ENCODE measurements at regions not wholly inside any gene's neighbourhood (a gene's known extent, or its start where the extent isn't known, plus 50 kb on each side); places are given as distances from the start of the nearest gene placed in this dataset.

DNA sequence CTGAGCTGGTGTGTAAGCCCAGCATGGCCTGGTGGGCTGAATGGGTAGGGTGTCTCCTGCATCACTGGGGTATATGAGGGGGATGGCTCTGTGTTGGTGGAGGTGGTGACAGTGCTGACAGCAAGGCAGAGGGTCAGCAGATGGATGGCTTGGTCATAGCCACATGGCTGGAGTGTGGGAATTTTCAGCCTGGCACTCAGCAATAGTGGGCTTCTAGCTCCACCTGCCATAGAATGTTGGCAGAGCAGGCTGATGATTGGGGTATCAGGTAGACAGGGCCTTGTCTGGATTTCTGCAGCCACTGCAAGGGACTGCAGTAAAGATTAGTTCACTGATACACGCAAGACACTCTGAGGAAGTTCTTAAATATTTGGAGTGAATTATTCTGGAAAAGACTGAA lies 137.5 kb upstream of the BACH2 start:
- H4K20me1 ChIP-seq (replicated peaks; ENCODE audit: insufficient read depth) = no peaks in the 10 kb centered on the region
- H3K9me3 Mint-ChIP-seq = peaks cover 37% of the 10 kb centered on the region
- H3K79me2 ChIP-seq (replicated peaks; ENCODE audit: insufficient read depth) = no peaks in the 10 kb centered on the region
- no peaks in the 10 kb centered on the region for H3K27me3 ChIP-seq (ENCODE audit: insufficient read depth)
- no peak overlapping the region for H3K4me2 ChIP-seq
- ATAC-seq = peak; percentile 32; the same call in 2 of the 3 replicates
- H3K4me3 Mint-ChIP-seq = no peak overlapping the region
- H3K27me3 Mint-ChIP-seq (ENCODE audit: insufficient read depth, low read depth, poor library complexity) = peaks cover 7% of the 10 kb centered on the region
- no peak overlapping the region for H3K27ac ChIP-seq (ENCODE audit: low read depth)
- no peak for DNase-seq (ENCODE audit: low spot score)
- no peaks in the 10 kb centered on the region; the same call in 1 of the 2 replicates for H3K9me2 ChIP-seq (ENCODE audit: insufficient read depth)
- H3K36me3 ChIP-seq (ENCODE audit: insufficient read depth) = peaks cover 5% of the 10 kb centered on the region; the same call in 1 of the 2 replicates
- peaks cover 27% of the 10 kb centered on the region for H3K4me1 Mint-ChIP-seq
- peaks cover 27% of the 10 kb centered on the region for H3K36me3 Mint-ChIP-seq (ENCODE audit: low read depth)
- TF ChIP-seq CREB1 (CRISPR knock-in tag; IDR thresholded peaks at IDR 0.05; ENCODE audit: low read depth) = no peak
- no peak for TF ChIP-seq ZNF114 (CRISPR knock-in tag; IDR thresholded peaks at IDR 0.05)
- no peak for TF ChIP-seq ZNF331 (CRISPR knock-in tag; IDR thresholded peaks at IDR 0.05; ENCODE audit: low read depth)
- TF ChIP-seq, protein P1, sequence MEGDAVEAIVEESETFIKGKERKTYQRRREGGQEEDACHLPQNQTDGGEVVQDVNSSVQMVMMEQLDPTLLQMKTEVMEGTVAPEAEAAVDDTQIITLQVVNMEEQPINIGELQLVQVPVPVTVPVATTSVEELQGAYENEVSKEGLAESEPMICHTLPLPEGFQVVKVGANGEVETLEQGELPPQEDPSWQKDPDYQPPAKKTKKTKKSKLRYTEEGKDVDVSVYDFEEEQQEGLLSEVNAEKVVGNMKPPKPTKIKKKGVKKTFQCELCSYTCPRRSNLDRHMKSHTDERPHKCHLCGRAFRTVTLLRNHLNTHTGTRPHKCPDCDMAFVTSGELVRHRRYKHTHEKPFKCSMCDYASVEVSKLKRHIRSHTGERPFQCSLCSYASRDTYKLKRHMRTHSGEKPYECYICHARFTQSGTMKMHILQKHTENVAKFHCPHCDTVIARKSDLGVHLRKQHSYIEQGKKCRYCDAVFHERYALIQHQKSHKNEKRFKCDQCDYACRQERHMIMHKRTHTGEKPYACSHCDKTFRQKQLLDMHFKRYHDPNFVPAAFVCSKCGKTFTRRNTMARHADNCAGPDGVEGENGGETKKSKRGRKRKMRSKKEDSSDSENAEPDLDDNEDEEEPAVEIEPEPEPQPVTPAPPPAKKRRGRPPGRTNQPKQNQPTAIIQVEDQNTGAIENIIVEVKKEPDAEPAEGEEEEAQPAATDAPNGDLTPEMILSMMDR (conservative IDR thresholded peaks at IDR 0.05; ENCODE audit: low read depth in 2 of 2) = peak in 1 of 2 experiments; percentile 65
- TF ChIP-seq EZH2phosphoT487 (IDR thresholded peaks at IDR 0.05; ENCODE audit: unreplicated experiment) = no peak
- no peak for TF ChIP-seq POLR2AphosphoS5 (IDR thresholded peaks at IDR 0.05; ENCODE audit: low read depth)
- TF ChIP-seq, protein P2, sequence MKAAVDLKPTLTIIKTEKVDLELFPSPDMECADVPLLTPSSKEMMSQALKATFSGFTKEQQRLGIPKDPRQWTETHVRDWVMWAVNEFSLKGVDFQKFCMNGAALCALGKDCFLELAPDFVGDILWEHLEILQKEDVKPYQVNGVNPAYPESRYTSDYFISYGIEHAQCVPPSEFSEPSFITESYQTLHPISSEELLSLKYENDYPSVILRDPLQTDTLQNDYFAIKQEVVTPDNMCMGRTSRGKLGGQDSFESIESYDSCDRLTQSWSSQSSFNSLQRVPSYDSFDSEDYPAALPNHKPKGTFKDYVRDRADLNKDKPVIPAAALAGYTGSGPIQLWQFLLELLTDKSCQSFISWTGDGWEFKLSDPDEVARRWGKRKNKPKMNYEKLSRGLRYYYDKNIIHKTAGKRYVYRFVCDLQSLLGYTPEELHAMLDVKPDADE (IDR thresholded peaks at IDR 0.05) = no peak
- TF ChIP-seq STAT1 (IDR thresholded peaks at IDR 0.05; ENCODE audit: unreplicated experiment) = no peak
- H3K4me3 ChIP-seq = no peak overlapping the region
- no peak overlapping the region for H3K27ac Mint-ChIP-seq
- no peaks in the 10 kb centered on the region for H3F3A ChIP-seq (replicated peaks; ENCODE audit: low read depth)
- peaks cover 35% of the 10 kb centered on the region for H3K4me1 ChIP-seq (ENCODE audit: insufficient read depth)
- H2AFZ ChIP-seq = no peak overlapping the region

GRCh38 chr6:90432937-90433336 lies 136.3 kb upstream of the BACH2 start:
- no peak for ATAC-seq
- H3K9me2 ChIP-seq (ENCODE audit: insufficient read depth) = no peaks in the 10 kb centered on the region; the same call in 1 of the 2 replicates
- TF ChIP-seq JUNB (IDR thresholded peaks at IDR 0.05; ENCODE audit: unreplicated experiment) = no peak
- TF ChIP-seq, protein P3, sequence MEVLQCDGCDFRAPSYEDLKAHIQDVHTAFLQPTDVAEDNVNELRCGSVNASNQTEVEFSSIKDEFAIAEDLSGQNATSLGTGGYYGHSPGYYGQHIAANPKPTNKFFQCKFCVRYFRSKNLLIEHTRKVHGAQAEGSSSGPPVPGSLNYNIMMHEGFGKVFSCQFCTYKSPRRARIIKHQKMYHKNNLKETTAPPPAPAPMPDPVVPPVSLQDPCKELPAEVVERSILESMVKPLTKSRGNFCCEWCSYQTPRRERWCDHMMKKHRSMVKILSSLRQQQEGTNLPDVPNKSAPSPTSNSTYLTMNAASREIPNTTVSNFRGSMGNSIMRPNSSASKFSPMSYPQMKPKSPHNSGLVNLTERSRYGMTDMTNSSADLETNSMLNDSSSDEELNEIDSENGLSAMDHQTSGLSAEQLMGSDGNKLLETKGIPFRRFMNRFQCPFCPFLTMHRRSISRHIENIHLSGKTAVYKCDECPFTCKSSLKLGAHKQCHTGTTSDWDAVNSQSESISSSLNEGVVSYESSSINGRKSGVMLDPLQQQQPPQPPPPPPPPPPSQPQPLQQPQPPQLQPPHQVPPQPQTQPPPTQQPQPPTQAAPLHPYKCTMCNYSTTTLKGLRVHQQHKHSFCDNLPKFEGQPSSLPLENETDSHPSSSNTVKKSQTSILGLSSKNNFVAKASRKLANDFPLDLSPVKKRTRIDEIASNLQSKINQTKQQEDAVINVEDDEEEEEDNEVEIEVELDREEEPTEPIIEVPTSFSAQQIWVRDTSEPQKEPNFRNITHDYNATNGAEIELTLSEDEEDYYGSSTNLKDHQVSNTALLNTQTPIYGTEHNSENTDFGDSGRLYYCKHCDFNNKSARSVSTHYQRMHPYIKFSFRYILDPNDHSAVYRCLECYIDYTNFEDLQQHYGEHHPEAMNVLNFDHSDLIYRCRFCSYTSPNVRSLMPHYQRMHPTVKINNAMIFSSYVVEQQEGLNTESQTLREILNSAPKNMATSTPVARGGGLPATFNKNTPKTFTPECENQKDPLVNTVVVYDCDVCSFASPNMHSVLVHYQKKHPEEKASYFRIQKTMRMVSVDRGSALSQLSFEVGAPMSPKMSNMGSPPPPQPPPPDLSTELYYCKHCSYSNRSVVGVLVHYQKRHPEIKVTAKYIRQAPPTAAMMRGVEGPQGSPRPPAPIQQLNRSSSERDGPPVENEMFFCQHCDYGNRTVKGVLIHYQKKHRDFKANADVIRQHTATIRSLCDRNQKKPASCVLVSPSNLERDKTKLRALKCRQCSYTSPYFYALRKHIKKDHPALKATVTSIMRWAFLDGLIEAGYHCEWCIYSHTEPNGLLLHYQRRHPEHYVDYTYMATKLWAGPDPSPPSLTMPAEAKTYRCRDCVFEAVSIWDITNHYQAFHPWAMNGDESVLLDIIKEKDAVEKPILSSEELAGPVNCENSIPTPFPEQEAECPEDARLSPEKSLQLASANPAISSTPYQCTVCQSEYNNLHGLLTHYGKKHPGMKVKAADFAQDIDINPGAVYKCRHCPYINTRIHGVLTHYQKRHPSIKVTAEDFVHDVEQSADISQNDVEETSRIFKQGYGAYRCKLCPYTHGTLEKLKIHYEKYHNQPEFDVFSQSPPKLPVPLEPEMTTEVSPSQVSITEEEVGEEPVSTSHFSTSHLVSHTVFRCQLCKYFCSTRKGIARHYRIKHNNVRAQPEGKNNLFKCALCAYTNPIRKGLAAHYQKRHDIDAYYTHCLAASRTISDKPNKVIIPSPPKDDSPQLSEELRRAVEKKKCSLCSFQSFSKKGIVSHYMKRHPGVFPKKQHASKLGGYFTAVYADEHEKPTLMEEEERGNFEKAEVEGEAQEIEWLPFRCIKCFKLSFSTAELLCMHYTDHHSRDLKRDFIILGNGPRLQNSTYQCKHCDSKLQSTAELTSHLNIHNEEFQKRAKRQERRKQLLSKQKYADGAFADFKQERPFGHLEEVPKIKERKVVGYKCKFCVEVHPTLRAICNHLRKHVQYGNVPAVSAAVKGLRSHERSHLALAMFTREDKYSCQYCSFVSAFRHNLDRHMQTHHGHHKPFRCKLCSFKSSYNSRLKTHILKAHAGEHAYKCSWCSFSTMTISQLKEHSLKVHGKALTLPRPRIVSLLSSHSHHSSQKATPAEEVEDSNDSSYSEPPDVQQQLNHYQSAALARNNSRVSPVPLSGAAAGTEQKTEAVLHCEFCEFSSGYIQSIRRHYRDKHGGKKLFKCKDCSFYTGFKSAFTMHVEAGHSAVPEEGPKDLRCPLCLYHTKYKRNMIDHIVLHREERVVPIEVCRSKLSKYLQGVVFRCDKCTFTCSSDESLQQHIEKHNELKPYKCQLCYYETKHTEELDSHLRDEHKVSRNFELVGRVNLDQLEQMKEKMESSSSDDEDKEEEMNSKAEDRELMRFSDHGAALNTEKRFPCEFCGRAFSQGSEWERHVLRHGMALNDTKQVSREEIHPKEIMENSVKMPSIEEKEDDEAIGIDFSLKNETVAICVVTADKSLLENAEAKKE (CRISPR knock-in tag; IDR thresholded peaks at IDR 0.05) = no peak
- no peak for TF ChIP-seq ZNF331 (CRISPR knock-in tag; IDR thresholded peaks at IDR 0.05; ENCODE audit: low read depth)
- TF ChIP-seq EZH2phosphoT487 (IDR thresholded peaks at IDR 0.05; ENCODE audit: unreplicated experiment) = no peak
- TF ChIP-seq POLR2AphosphoS5 (IDR thresholded peaks at IDR 0.05; ENCODE audit: low read depth) = no peak
- TF ChIP-seq CREB1 (CRISPR knock-in tag; IDR thresholded peaks at IDR 0.05; ENCODE audit: low read depth) = no peak
- no peak for TF ChIP-seq STAT1 (IDR thresholded peaks at IDR 0.05; ENCODE audit: unreplicated experiment)
- no peak for TF ChIP-seq ZNF114 (CRISPR knock-in tag; IDR thresholded peaks at IDR 0.05)
- TF ChIP-seq, protein P1 (conservative IDR thresholded peaks at IDR 0.05; ENCODE audit: low read depth in 2 of 2) = no peak

More at GRCh38 chr6:90432937-90433336, 136.3 kb upstream of the BACH2 start:
- no peak for DNase-seq (ENCODE audit: low spot score)
- Histone ChIP-seq H3K27me3 (ENCODE audit: insufficient read depth) (no peaks in the 10 kb centered on the region), H3K79me2 (replicated peaks; ENCODE audit: insufficient read depth) (no peaks in the 10 kb centered on the region), H3K4me1 (ENCODE audit: insufficient read depth) (peaks cover 30% of the 10 kb centered on the region), H3K27ac (ENCODE audit: low read depth) (no peak overlapping the region), H3K36me3 (ENCODE audit: insufficient read depth) (peaks cover 5% of the 10 kb centered on the region; the same call in 1 of the 2 replicates), H4K20me1 (replicated peaks; ENCODE audit: insufficient read depth) (no peaks in the 10 kb centered on the region), H3F3A (replicated peaks; ENCODE audit: low read depth) (no peaks in the 10 kb centered on the region), H2AFZ (no peak overlapping the region), H3K4me3 (no peak overlapping the region), H3K4me2 (no peak overlapping the region)
- H3K4me3 Mint-ChIP-seq = no peak overlapping the region
- H3K27ac Mint-ChIP-seq = no peak overlapping the region
- peaks cover 43% of the 10 kb centered on the region for H3K9me3 Mint-ChIP-seq
- H3K27me3 Mint-ChIP-seq (ENCODE audit: insufficient read depth, low read depth, poor library complexity) = peaks cover 4% of the 10 kb centered on the region
- H3K4me1 Mint-ChIP-seq = peaks cover 24% of the 10 kb centered on the region
- H3K36me3 Mint-ChIP-seq (ENCODE audit: low read depth) = peaks cover 27% of the 10 kb centered on the region
